ENCODE measurements at regions not wholly inside any gene's neighbourhood (a gene's known extent, or its start where the extent isn't known, plus 50 kb on each side); places are given as distances from the start of the nearest gene placed in this dataset.
A peak's percentile ranks its signal among the peaks of the same experiment; 100 is the strongest.

GRCh38 chr3:72290859-72291638 is 506.1 kb upstream of the PROK2 start:
- no peak for DNase-seq

GRCh38 chr3:72289692-72290071 is 504.7 kb upstream of the PROK2 start:
- DNase-seq = no peak

GRCh38 chr3:72288955-72289691 is 504.2 kb upstream of the PROK2 start:
- DNase-seq = no peak

- no peak for DNase-seq
Measured at GRCh38 chr3:72287956-72288355, 503.0 kb upstream of the PROK2 start.

DNA sequence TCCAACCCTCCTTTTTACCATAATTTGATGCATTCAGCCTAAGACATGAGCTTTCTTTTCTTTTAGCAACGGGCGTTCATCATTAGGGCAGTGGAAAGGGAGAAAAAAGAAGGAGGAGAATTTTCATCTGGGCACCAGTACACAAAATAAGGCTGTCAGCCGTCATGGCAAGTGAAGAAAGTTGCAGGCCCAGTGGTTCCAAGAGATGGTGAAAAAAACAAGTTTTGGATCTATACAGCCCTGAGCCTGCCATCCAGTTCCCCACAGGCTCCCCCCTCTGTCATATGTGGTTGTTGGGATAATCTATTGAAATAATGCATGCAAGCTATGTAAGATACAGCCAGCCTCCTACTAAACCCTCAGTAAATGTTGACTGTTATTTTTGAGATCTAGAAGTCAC is 500.6 kb upstream of the PROK2 start:
- DNase-seq = no peak

- no peak for DNase-seq
Measured at GRCh38 chr3:72284471-72284870, 499.5 kb upstream of the PROK2 start.

GRCh38 chr3:72282918-72283317 is 498.0 kb upstream of the PROK2 start:
- no peak for DNase-seq

GRCh38 chr3:72281551-72281950 is 496.6 kb upstream of the PROK2 start:
- no peak for DNase-seq

GRCh38 chr3:72280876-72281275 is 495.9 kb upstream of the PROK2 start:
- DNase-seq = no peak

DNA sequence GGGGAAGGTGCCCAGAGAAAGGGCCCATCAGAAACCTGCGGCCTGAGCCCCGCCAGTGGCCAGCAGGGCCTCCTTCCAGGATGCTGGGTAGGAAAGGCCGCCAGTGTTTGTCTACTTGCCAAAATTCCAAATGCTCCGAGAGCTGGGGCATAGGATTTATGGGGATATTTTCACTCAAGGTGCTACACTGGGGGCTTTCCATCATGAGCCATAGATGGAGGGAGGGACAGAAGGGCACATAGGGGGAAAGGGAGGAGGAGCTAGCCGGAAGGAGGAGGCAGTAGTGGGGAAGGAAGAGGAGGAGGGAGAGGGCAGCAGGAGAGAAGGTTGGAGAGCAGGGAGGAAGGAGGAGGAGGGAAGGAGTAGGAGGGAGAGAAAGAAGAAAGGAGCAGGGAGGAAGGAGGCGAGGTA is 494.7 kb upstream of the PROK2 start:
- no peak for DNase-seq

DNA sequence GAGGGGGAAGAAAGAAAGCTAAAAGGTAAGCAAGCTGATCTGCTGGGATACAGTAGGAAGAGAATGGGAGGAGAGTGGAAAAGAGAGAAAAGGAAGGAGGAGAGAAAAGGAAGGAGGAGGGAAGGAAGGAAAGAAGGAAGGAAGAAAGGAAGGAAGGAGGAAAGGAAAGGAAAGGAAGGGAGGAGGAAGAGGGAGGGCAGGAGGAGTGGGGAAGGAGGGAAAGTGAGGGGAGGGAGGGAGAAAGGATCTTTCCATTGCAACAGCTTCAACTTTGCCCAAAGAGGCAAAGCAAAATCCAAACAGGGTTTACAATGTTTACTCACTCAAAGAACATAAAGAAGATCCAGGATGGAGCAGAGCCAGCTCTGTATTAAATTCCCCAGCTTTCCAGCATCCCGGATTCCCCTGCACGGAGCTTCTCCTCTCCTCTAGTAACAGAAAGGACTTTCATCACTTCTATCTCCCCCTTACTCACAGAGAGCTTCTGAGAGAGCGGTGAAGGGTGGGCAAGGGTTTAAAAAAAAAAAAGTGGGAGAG is 494.2 kb upstream of the PROK2 start:
- DNase-seq = no peak

DNA sequence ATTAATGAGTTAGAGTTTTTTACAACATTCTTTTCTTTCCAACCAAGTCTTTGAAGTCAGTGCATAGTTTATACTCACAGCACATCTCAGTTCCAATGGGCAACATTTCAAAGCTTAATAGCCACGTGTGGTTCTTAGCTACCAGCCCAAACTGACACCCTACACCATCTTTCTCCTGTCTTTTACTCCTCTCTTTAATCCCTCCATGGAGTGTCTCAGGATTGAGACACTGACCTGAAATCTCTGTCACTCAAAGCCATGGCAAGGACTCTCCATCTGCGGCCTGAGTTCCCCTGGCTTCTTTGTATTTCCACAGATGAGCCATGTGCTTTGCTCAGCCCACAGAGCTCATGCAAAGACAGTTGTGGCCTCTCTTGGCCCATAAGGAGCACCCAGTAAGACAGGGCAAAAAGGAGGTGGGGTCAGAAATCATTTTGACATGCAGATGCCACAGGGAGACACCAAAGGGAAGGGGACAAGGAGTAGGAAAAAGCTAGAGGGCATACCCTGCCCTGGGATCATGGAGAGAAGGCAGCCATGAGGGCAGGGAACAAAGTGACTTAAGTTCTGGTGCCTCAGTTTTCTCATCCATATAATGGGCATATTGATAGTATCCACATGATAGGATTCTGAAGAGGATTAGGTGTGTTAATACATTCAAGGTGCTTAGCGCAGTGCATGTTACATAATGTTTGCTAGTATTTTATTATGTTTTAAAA is 493.6 kb upstream of the PROK2 start:
- no peak for DNase-seq

GRCh38 chr3:72277710-72278109 is 492.8 kb upstream of the PROK2 start:
- DNase-seq = no peak

DNA sequence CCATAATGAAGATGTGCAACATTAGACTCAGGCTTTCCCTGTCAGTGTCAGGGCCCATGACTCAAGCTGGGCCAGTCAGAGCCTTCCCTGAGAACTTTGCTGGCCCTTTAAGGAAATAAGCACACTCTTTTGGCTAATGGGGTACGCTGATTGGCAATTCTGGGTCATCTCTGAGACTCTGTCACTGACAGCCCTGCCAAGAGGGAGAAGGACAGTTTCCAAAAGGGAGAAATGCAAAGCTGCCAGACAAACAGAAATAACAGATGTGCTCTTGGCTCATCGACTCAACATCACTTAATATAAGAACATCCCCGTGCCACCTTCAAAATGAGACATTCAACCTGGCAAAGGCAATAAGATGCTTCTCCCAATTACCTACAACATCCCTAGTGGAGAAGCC is 491.9 kb upstream of the PROK2 start:
- DNase-seq = no peak

DNA sequence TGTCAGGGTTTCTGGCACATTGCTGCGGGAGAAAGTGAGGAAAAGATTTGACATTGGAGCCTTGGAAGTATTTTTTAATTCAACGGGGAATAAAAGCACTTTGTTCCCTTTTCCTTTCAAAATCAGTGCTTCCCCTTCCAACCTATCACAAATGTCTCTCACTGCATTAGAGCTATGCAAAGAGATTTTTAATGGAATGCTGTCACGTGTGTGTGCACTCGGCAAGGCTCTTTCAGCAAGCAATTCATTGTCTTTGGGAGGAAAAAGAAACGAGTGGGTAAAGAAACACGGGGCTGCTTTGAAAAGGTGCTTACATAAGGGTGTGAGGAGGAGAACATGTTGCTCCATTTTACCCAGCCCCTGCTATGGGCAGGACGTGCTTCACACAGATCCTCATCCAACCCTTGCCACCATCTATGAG is 490.4 kb upstream of the PROK2 start:
- DNase-seq = no peak

DNA sequence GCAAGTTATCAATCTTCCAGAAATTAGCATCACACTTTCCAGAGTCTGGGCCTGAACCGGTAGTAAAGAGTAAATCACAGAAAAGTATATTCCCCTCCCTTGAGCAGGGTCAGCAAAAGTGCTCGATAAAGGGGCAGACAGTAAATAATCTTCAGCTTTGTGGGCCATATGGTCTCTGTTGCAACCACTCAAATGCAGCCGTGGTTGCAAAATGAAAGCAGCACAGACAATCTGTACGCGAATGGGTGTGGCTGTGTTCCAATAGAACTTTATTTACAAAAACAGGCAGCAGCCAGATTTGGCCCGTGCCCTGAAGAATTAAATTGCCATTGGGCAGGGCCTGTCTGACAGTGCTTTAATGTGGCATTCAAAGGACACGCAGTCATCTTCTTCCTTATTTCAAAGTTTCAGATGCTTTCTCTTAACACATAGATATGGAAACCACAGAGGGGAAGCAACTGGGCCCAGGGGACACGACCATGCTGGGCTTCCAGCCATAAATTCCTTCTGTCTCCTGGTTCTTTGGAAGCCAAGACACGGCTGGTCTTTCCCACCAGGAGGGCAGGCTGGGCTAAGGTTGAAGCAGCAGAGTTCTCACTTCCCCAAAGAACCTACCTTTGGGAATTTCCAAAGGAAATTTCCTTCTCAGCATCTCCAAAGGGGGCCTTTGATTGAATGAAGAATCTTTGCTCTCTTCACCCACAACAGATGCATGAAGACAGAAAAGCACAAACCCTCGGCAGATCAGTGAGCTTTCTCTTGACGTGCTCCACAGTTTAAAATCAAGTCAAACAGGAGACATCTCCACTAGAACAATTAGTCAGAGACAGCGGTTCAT is 489.8 kb upstream of the PROK2 start:
- no peak for DNase-seq

GRCh38 chr3:72273615-72274014 is 488.7 kb upstream of the PROK2 start:
- no peak for DNase-seq

DNA sequence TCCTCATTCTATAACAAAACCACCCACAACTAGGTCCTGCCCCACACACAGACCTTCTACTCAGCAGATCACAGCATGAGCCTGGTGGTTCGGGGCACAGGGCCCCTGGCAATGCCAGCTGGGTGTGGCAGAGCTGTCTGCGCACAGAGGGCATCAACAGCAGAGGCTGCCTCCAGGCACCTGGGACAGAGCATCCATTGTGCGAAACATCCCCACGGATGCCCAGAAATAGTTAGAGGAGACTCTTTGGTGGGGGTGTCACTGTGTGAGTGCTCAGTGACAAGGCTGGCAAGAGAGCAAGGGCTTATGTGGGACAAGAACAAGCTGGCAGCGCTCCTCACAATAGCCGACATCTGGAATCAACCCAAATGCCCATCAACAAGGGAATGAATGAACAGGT is 487.4 kb upstream of the PROK2 start:
- DNase-seq = no peak

DNA sequence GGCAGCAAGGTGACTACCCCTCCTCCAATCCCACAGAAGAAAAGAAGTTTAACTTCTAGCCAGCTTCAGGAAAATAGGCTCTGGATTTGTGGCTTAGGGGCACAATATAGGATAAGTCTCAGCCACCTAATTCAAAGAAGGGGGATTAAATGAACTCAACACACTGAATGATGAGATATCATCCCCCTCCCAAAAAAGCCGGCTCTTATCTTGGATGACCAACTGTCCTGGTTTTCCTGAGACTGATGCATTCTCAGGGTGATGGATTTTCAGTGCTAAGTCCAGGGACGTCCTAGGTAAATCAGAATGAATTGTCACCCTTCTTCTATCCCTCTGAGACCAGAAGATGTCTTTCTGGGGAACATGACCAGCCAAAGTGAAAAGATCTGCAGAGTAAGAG is 487.0 kb upstream of the PROK2 start:
- no peak for DNase-seq

GRCh38 chr3:72271216-72271615 is 486.3 kb upstream of the PROK2 start:
- DNase-seq = no peak

DNA sequence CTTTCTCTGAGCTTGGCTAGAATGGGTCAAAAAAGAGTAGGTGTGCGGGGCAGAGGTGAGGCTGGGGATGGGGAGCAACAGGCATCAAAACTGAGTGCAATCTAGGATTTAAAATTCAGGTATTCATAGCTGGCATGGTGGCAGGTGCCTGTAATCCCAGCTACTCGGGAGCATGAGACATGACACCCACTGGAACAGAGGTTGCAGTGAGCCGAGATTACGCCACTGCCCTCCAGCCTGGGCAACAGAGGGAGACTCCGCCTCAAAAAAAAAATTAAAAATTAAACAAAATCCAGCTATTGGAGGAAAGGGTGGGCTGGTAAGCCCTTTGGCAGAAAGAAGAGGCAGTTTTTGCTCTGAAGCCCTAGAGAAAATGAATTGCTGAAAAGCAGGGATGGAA is 485.8 kb upstream of the PROK2 start:
- no peak for DNase-seq

- DNase-seq = peak; percentile 66
Measured at GRCh38 chr3:72270072-72270681, 485.2 kb upstream of the PROK2 start.
